Psoas muscle (tissue), 7 donors: ENCODE measurements at regions not wholly inside any gene's neighbourhood (a gene's known extent, or its start where the extent isn't known, plus 50 kb on each side); places are given as distances from the start of the nearest gene placed in this dataset.
A peak's percentile ranks its signal among the peaks of the same experiment; 100 is the strongest.

Experiments used
- ATAC-seq, 4 donors: fragments of 200-7000 bp; cut with Tn5 transposase; one replicate each; pipeline ENCODE4 v1.9.1; 2020; ENCODE audit warnings: moderate library complexity in 3 of 4, mild to moderate bottlenecking in 2 of 4
- DNase-seq, 2 donors: peaks; one replicate each; pipeline ENCODE4 v3.0.0-alpha.2; 2020
- H3K27ac ChIP-seq: fragments of 200-600 bp; one replicate; pipeline ENCODE4 v1.8.0; 2022
- H3K27me3 ChIP-seq, 3 donors: fragments of 200-600 bp in 1 of 3; one replicate each; pipeline versions ENCODE4 v1.6.1 to v1.8.0; 2013 to 2022; ENCODE audit warnings: low read length in 2 of 3, mild to moderate bottlenecking in 2 of 3, moderate library complexity in 1 of 3; ENCODE audit not compliant: insufficient read depth in 3 of 3
- H3K36me3 ChIP-seq, 2 donors: fragments of 200-600 bp in 1 of 2; one replicate each; pipeline versions ENCODE4 v1.6.1 to v1.8.0; 2013 to 2022; ENCODE audit warnings: low read depth in 1 of 2, mild to moderate bottlenecking in 1 of 2, moderate library complexity in 1 of 2; ENCODE audit not compliant: insufficient read depth in 1 of 2
- H3K4me1 ChIP-seq: fragments of 200-600 bp; one replicate; pipeline ENCODE4 v1.8.0; 2022
- H3K4me3 ChIP-seq: fragments of 200-600 bp; one replicate; pipeline ENCODE4 v1.8.0; 2022; ENCODE audit warnings: mild to moderate bottlenecking
- H3K9me3 ChIP-seq: fragments of 200-600 bp; one replicate; pipeline ENCODE4 v1.8.0; 2022
- CTCF ChIP-seq: fragments of 200-600 bp; IDR thresholded peaks from one replicate; pipeline ENCODE4 v1.8.0; 2022; ENCODE audit warnings: antibody characterized with exemption
- whole genome bisulfite sequencing, 3 donors: extraction: QIAGEN DNeasy Blood & Tissue Kit; methylation state at CpG; one replicate each; pipeline versions ENCODE4 v1.1.6 to v1.1.7; 2013; 5-methylcytosine and 5-hydroxymethylcytosine counted together
- intact Hi-C, 2 donors: fragments of 100-400 bp; cut with DNase I; formaldehyde crosslinking; loops; one replicate each; pipeline versions ENCODE4 v1.11.0 to v1.14.2; 2022
- donor health status: healthy with polysubstance abuse.
- donor health status: DM: no; HTN: no; CAD: no; lungs with moderate emphysema.
- donor health status: Bipolar disorder and iron deficiency.
- donor health status: healthy.
- donor health status: DM: yes; HTN: yes; CAD: no.
- donor health status: DM: no; HTN: no; CAD: no.
- donor health status: DM: yes; HTN: yes; CAD: no.

DNA sequence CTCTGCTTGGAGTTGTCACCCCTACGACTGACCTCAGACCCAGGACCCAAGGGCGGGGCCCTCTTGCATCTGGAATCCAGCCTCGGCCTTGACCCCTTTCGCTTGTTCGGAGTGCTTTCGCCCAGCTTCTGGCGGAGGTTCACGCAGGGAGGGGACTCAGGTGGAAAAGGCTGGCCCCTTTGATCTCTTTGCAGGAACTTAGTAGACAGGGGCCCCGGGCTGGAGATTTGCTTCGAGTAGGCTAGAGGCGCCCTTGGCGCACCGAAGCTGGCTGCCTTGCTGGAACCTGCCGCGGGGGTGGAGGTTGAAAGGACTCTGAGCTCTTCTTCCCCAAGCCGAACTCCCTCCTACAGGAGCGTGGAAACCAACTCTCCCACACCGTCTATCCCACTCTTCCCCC lies 255.1 kb downstream of the OTUD1 start:
- Histone ChIP-seq H3K36me3 (no peaks in the 10 kb centered on the region), H3K27ac (no peak overlapping the region), H3K4me1 (peaks cover 6% of the 10 kb centered on the region), H3K4me3 (peak overlapping the region; percentile 59), H3K27me3 (peaks cover 3 to 38% (median 14%) of the 10 kb centered on the region in 3 donors), H3K9me3 (no peaks in the 10 kb centered on the region)
- TF ChIP-seq CTCF = no peak
- intact Hi-C loops = no loop called here
- WGBS, 3 donors = 1 to 2% (median 1%) methylated on average over 18 of the region's 18 CpGs
- DNase-seq (no peak), ATAC-seq (no peak)

DNA sequence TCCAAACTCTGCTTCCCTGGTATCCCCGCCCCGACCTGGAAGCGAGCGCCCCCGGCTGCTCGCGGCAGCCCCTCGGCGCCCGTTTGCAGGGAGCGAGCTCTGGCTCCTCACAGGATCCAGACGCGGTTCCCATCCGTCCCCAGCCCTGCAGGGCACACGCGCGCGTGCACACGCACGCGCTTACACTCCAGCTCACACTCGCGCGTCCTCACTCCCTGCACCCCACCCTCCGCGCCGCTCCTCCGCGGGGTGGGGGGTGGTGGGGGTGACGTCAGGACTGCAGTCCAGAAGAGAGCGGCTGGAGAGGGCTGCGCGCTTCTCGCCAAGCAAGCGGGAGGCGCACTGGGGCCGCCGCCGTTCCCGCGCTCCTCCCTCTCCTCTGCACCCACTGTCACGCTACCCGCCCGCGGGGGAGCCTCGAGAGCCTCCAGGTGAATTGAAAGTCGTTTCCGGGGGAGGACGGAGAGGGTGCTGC lies 255.6 kb downstream of the OTUD1 start:
- H3K4me1 ChIP-seq = peaks cover 6% of the 10 kb centered on the region
- no peaks in the 10 kb centered on the region for H3K9me3 ChIP-seq
- WGBS, 3 donors = 1% methylated on average over 37 to 49 of the region's 49 CpGs
- no peak for TF ChIP-seq CTCF
- intact Hi-C loops = no loop called here
- no peaks in the 10 kb centered on the region for H3K36me3 ChIP-seq
- peaks cover 3 to 38% (median 14%) of the 10 kb centered on the region in 3 donors for H3K27me3 ChIP-seq
- no peak for DNase-seq
- no peak overlapping the region for H3K27ac ChIP-seq
- H3K4me3 ChIP-seq = peak overlapping the region; percentile 59
- ATAC-seq = no peak

GRCh38 chr10:23694921-23695824 lies 256.3 kb downstream of the OTUD1 start:
- ATAC-seq (no peak), DNase-seq (no peak)
- Histone ChIP-seq H3K27ac (no peak overlapping the region), H3K27me3 (peaks cover 3 to 38% (median 14%) of the 10 kb centered on the region in 3 donors), H3K4me1 (peaks cover 6% of the 10 kb centered on the region), H3K4me3 (peak overlapping the region; percentile 59), H3K36me3 (no peaks in the 10 kb centered on the region), H3K9me3 (no peaks in the 10 kb centered on the region)
- TF ChIP-seq CTCF = no peak
- intact Hi-C loops = no loop called here
- WGBS, 3 donors = 1 to 2% (median 1%) methylated on average over 46 to 63 of the region's 63 CpGs

DNA sequence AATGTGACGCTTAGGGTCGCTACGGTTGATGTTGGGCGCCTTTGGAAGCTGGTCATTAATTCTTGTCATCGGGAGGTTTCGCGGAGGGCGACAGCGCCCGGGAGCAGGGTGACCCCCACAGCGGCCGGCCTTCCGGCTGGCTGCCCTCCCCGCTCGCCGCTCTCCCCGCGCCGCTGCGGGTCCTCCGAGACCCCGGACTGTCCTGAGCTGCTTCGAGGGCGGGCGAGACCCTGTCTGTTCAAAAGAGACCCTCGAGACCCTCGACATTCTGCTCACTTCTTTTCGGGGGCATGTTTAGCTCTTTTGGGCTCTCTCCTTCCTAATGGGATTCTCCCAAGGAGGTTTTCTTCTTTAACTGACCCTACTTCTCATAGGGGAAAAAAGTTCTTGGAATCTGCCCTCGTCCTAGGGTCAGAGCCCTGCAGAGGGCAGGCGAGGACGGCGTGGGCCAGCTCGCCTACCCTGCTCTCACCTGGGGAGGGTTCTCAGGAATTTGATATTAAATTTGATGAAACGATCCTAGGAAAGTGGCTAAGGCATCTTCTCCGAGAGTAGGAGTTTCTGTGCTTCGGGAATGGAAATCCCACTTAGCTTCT lies 257.0 kb downstream of the OTUD1 start:
- no peak for TF ChIP-seq CTCF
- H3K4me1 ChIP-seq = peaks cover 6% of the 10 kb centered on the region
- ATAC-seq = no peak
- no peaks in the 10 kb centered on the region for H3K9me3 ChIP-seq
- no peak overlapping the region for H3K27ac ChIP-seq
- intact Hi-C loops = no loop called here
- no peaks in the 10 kb centered on the region for H3K36me3 ChIP-seq
- H3K4me3 ChIP-seq = peak overlapping the region; percentile 59
- peaks cover 3 to 38% (median 14%) of the 10 kb centered on the region in 3 donors for H3K27me3 ChIP-seq
- no peak for DNase-seq
- WGBS, 3 donors = 5 to 11% (median 9%) methylated on average over 22 to 36 of the region's 36 CpGs
